Ovary (tissue), 3 donors: ENCODE measurements at regions not wholly inside any gene's neighbourhood (a gene's known extent, or its start where the extent isn't known, plus 50 kb on each side); places are given as distances from the start of the nearest gene placed in this dataset.

Source experiments
- CTCF ChIP-seq, 3 donors: fragments of 450-650 bp in 2 of 3; fragments of 200-600 bp in 1 of 3; IDR thresholded peaks; one replicate each; pipeline versions ENCODE4 v1.5.1 to v1.8.0; 2016 to 2022; ENCODE audit warnings: antibody characterized with exemption in 3 of 3, mild to moderate bottlenecking in 1 of 3
- EP300 ChIP-seq: sonication (generic); formaldehyde crosslinking; IDR thresholded peaks from one replicate; pipeline ENCODE4 v1.6.1; 2017; ENCODE audit warnings: antibody characterized with exemption
- POLR2A ChIP-seq: fragments of 450-650 bp; IDR thresholded peaks from one replicate; pipeline ENCODE4 v1.6.1; 2017; ENCODE audit warnings: antibody characterized with exemption, mild to moderate bottlenecking, moderate library complexity
- donor health status: DM: no; HTN: no; CAD: no.

- no peak for TF ChIP-seq CTCF (IDR thresholded peaks at IDR 0.05)
- no peak for TF ChIP-seq POLR2A
- TF ChIP-seq EP300 = no peak
These were observed 261.1 kb downstream of the ABHD5 start for GRCh38 chr3:43951813-43952212.
